ENCODE measurements at regions not wholly inside any gene's neighbourhood (a gene's known extent, or its start where the extent isn't known, plus 50 kb on each side); places are given as distances from the start of the nearest gene placed in this dataset.

- TF ChIP-seq, protein P1, sequence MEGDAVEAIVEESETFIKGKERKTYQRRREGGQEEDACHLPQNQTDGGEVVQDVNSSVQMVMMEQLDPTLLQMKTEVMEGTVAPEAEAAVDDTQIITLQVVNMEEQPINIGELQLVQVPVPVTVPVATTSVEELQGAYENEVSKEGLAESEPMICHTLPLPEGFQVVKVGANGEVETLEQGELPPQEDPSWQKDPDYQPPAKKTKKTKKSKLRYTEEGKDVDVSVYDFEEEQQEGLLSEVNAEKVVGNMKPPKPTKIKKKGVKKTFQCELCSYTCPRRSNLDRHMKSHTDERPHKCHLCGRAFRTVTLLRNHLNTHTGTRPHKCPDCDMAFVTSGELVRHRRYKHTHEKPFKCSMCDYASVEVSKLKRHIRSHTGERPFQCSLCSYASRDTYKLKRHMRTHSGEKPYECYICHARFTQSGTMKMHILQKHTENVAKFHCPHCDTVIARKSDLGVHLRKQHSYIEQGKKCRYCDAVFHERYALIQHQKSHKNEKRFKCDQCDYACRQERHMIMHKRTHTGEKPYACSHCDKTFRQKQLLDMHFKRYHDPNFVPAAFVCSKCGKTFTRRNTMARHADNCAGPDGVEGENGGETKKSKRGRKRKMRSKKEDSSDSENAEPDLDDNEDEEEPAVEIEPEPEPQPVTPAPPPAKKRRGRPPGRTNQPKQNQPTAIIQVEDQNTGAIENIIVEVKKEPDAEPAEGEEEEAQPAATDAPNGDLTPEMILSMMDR (conservative IDR thresholded peaks at IDR 0.05; ENCODE audit: low read length), result no peak
- no peak for TF ChIP-seq EZH2phosphoT487 (IDR thresholded peaks at IDR 0.05; ENCODE audit: borderline replicate concordance, low read depth, low read length)
Observed at GRCh38 chr4:121479808-121480207, 99.0 kb upstream of the QRFPR start.

Data from OCI-LY7 (cell line).